ENCODE measurements at regions not wholly inside any gene's neighbourhood (a gene's known extent, or its start where the extent isn't known, plus 50 kb on each side); places are given as distances from the start of the nearest gene placed in this dataset.

DNA sequence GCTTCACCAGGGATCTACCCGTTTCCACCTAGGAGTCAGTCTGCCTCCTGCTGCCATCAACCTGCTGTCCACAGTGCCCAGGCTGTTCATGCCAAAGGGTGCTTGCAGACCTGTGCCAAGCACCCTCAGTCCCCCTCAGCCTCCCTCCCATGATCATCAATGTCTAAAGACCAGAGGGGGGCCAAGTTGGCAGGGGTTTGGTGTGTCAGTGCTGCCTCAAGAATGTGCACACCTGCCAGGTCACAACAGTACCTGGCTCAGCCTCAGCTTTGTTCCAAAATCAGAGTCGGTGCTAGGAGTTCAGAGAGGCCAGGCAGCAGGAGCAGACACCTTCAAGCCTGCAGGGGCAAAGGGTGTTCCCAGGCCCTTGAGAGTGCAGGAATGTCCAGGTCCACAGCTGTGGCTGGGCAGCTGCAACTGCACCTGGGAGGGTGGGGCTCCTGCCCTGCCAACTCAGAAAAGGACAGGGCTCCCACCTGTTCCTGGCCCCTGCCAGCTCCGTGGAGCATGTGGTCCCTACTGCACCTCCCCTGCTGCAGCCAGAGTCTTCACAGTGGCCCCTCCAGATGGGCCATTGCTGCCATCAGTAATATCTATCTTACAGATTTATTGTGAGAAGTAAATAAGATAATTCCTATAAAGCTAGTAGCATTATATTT, 219.5 kb downstream of the POLR1F start:
- WGBS = 81% methylated on average over 3 of the region's 3 CpGs
- Histone ChIP-seq H3K4me3 (ENCODE audit: low read length) (no peak overlapping the region), H3K27ac (ENCODE audit: low read length) (no peak overlapping the region), H3K9me3 (ENCODE audit: control insufficient read depth, low read length) (no peaks in the 10 kb centered on the region), H3K4me1 (ENCODE audit: control insufficient read depth, insufficient read depth, low read length) (no peaks in the 10 kb centered on the region), H3K27me3 (ENCODE audit: control insufficient read depth, insufficient read depth) (no peaks in the 10 kb centered on the region)
- DNase-seq (no peak), ATAC-seq (no peak)
- intact Hi-C loops (cut with DNase I) = no loop called here

DNA sequence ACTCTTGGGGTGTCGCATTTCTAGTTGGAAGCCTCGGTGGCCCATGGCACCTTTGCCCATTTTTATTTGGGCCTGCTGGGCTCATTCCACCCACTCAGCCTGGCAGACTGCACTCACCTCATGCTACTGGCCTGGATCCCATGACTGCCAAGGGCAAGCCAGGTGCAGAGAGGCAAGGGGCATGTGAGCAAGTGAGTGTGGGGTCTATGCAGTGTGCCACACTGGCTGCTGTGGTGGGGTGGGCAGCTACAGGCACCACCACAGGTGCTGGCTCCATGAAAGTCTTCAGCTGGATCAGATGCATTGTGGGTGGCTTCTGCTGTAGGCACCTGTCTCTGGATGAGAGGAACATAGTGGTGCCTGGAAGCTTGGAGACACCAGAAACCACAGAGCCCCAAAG, 220.8 kb downstream of the POLR1F start:
- no peak overlapping the region for H3K4me3 ChIP-seq (ENCODE audit: low read length)

DNA sequence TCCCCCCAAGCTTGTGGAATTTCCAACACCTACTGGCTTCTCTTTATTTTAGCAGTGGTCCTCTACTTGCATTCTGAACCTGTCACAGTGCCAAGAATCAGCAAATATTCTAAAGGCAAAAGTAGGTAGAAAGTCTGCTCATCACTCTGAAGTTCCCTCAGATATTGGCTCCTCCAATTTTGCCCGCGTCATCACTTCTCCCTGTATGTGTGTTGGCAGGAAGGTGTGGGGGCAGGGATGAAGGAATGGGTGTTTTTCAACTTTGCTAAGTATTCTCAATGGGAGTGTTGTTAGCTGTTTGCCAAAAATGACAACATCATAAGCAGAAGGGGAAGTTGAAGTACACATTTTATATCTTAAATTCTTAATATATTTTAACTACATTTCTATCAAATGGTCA, 226.2 kb downstream of the POLR1F start:
- intact Hi-C loops (cut with DNase I) = no loop called here
- ATAC-seq (no peak), DNase-seq (peak in 2 of 3 donors; percentile 23 to 48)
- H3K27me3 ChIP-seq (ENCODE audit: control insufficient read depth, insufficient read depth) = no peaks in the 10 kb centered on the region
- 72% methylated on average over 2 of the region's 2 CpGs for WGBS
- H3K4me3 ChIP-seq (ENCODE audit: low read length) = no peak overlapping the region
- no peaks in the 10 kb centered on the region for H3K4me1 ChIP-seq (ENCODE audit: control insufficient read depth, insufficient read depth, low read length)
- no peak overlapping the region for H3K27ac ChIP-seq (ENCODE audit: low read length)
- H3K9me3 ChIP-seq (ENCODE audit: control insufficient read depth, low read length) = peaks cover 2% of the 10 kb centered on the region

More for the DNA sequence above, 220.8 kb downstream of the POLR1F start:
- DNase-seq (no peak), ATAC-seq (no peak)
- no peaks in the 10 kb centered on the region for H3K9me3 ChIP-seq (ENCODE audit: control insufficient read depth, low read length)
- H3K27me3 ChIP-seq (ENCODE audit: control insufficient read depth, insufficient read depth) = no peaks in the 10 kb centered on the region
- no peak overlapping the region for H3K27ac ChIP-seq (ENCODE audit: low read length)
- no peaks in the 10 kb centered on the region for H3K4me1 ChIP-seq (ENCODE audit: control insufficient read depth, insufficient read depth, low read length)
- 94% methylated on average over 2 of the region's 2 CpGs for WGBS
- intact Hi-C loops (cut with DNase I) = no loop called here

DNA sequence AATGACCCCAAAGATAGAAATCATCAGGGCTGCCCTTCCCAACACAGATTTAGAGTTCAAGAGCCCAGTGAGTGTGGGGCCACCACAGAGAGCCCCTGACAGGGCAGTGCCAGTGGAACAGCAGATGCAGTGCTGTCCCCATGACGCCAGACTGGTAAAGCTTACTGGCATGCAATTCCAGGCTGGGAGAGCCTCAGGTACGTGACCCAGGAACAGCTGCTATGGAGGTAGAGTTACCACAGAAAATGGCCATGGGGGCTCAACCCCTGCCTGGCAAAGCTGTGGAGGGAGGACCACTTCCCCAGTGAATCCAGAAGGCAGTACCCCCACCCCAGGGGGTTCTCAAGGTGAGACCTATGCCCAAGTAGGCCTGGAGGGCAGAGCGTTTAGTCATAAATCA, 228.5 kb downstream of the POLR1F start:
- no peaks in the 10 kb centered on the region for H3K27me3 ChIP-seq (ENCODE audit: control insufficient read depth, insufficient read depth)
- no peak for ATAC-seq
- WGBS = 87% methylated on average over 3 of the region's 3 CpGs
- no peak for DNase-seq
- no peaks in the 10 kb centered on the region for H3K4me1 ChIP-seq (ENCODE audit: control insufficient read depth, insufficient read depth, low read length)
- H3K4me3 ChIP-seq (ENCODE audit: low read length) = no peak overlapping the region
- H3K27ac ChIP-seq (ENCODE audit: low read length) = no peak overlapping the region
- H3K9me3 ChIP-seq (ENCODE audit: control insufficient read depth, low read length) = peaks cover 2% of the 10 kb centered on the region
- intact Hi-C loops (cut with DNase I) = no loop called here

DNA sequence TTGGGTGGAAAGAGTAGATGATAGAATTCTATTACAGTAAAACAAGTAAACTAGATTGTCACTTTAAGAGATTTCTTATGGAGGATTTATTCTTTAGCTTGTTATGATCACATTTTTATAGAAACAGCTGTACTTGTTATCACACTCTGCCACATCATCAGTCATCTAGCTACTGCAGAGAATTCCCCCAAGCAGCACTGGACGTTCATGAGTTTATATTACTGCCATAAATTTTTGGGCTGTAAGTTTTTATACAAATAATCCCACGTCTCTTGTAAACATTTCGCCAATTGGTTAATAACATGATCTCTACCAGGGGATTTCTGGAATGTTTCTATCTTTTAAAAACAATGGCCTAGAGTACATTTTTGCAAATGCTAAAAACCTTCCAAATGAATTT, 238.8 kb downstream of the POLR1F start:
- WGBS = 41% methylated on average over 3 of the region's 3 CpGs
- Histone ChIP-seq H3K4me3 (ENCODE audit: low read length) (no peak overlapping the region), H3K27ac (ENCODE audit: low read length) (no peak overlapping the region), H3K27me3 (ENCODE audit: control insufficient read depth, insufficient read depth) (no peaks in the 10 kb centered on the region), H3K4me1 (ENCODE audit: control insufficient read depth, insufficient read depth, low read length) (no peaks in the 10 kb centered on the region), H3K9me3 (ENCODE audit: control insufficient read depth, low read length) (no peaks in the 10 kb centered on the region)
- DNase-seq (no peak), ATAC-seq (no peak)
- intact Hi-C loops (cut with DNase I) = no loop called here

DNA sequence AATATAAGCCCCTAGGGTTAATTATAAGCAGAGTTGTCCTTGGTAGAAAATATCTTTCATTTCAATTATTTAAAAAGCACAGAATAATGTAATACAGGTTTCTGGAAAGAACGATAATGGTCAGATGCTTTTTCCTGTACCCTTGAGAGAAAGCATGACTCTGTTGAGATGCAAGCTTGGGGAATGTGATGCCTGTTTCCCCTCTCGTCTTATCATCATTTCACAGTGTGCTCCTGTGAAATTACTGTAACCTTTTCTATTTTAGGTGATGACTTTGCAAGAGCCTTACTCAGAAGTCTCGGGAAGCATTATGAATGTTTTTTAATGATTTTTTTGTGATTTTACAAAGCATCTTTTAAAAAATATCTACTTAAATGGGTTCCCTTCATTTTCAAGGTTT, 243.0 kb downstream of the POLR1F start:
- Histone ChIP-seq H3K27me3 (ENCODE audit: control insufficient read depth, insufficient read depth) (no peaks in the 10 kb centered on the region), H3K9me3 (ENCODE audit: control insufficient read depth, low read length) (no peaks in the 10 kb centered on the region), H3K4me3 (ENCODE audit: low read length) (no peak overlapping the region), H3K27ac (ENCODE audit: low read length) (no peak overlapping the region), H3K4me1 (ENCODE audit: control insufficient read depth, insufficient read depth, low read length) (no peaks in the 10 kb centered on the region)
- intact Hi-C loops (cut with DNase I) = no loop called here
- WGBS = 28% methylated on average over 3 of the region's 3 CpGs
- DNase-seq (no peak), ATAC-seq (no peak)

DNA sequence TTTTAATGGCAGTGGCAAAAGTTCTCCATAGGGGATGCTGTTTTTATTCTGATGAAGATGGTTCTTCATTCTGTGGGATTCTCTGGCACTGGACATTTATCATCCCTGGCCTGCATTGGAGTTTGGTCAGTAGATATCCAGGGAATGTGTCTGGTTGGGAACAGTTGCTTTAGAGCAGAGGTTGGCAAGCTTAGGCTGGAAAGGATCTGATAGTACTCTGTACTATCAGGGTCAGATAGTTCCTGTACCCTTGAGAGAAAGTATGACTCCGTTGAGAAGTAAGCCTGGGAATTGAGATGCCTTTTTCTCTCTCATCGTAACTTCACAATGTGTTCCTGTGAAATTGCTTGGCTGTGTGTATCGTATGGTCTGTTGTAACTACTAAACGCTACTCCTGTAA, 244.1 kb downstream of the POLR1F start:
- intact Hi-C loops (cut with DNase I) = no loop called here

DNA sequence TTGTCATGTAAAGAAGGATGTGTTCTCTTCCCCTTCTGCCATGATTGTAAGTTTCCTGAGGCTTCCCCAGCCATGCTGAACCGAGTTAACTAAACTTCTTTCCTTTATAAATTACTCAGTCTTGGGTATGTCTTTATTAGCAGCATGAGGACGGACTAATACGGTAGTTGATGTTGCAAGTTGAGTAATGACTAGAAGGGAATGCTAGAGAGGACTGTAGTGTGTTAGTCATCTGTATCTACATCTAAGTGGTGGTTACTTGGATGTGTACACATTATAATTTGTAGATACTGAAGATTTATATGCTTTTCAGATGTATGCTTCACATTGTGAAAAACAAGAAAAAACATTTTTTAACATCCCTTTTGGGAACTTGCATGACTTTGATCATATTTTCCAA, 244.6 kb downstream of the POLR1F start:
- ATAC-seq = no peak
- intact Hi-C loops (cut with DNase I) = no loop called here
- 84% methylated on average over 3 of the region's 3 CpGs for WGBS
- DNase-seq = no peak
- Histone ChIP-seq H3K4me3 (ENCODE audit: low read length) (no peak overlapping the region), H3K27me3 (ENCODE audit: control insufficient read depth, insufficient read depth) (no peaks in the 10 kb centered on the region), H3K4me1 (ENCODE audit: control insufficient read depth, insufficient read depth, low read length) (no peaks in the 10 kb centered on the region), H3K9me3 (ENCODE audit: control insufficient read depth, low read length) (no peaks in the 10 kb centered on the region), H3K27ac (ENCODE audit: low read length) (no peak overlapping the region)

More for the DNA sequence above, 244.1 kb downstream of the POLR1F start:
- no peak overlapping the region for H3K4me3 ChIP-seq (ENCODE audit: low read length)
- no peaks in the 10 kb centered on the region for H3K4me1 ChIP-seq (ENCODE audit: control insufficient read depth, insufficient read depth, low read length)
- DNase-seq = no peak
- H3K27me3 ChIP-seq (ENCODE audit: control insufficient read depth, insufficient read depth) = no peaks in the 10 kb centered on the region
- H3K27ac ChIP-seq (ENCODE audit: low read length) = no peak overlapping the region
- 74% methylated on average over 4 of the region's 4 CpGs for WGBS
- H3K9me3 ChIP-seq (ENCODE audit: control insufficient read depth, low read length) = no peaks in the 10 kb centered on the region
- no peak for ATAC-seq

DNA sequence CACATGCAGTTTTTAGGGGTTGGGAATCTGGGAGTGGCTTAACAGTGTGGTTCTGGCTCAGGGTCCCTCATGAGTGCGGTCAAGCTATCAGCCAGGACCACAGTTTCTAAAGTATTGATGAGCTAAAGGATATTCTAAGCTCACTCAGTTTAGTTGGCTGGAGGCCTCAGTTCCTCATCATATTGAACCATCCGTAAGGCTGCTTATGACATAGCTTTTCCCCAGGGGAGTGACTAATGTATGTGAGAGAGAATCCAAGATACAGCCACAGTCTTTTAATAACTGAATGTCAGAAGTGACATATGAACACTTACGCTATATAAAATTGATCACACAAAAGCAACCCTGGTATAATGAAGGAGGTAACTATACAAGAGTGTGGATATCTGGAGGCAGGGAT, 245.3 kb downstream of the POLR1F start:
- ATAC-seq = no peak
- no peaks in the 10 kb centered on the region for H3K4me1 ChIP-seq (ENCODE audit: control insufficient read depth, insufficient read depth, low read length)
- H3K27ac ChIP-seq (ENCODE audit: low read length) = no peak overlapping the region
- H3K4me3 ChIP-seq (ENCODE audit: low read length) = no peak overlapping the region
- H3K9me3 ChIP-seq (ENCODE audit: control insufficient read depth, low read length) = no peaks in the 10 kb centered on the region
- intact Hi-C loops (cut with DNase I) = no loop called here
- DNase-seq = no peak
- WGBS = 93% methylated on average over 3 of the region's 3 CpGs
- no peaks in the 10 kb centered on the region for H3K27me3 ChIP-seq (ENCODE audit: control insufficient read depth, insufficient read depth)

DNA sequence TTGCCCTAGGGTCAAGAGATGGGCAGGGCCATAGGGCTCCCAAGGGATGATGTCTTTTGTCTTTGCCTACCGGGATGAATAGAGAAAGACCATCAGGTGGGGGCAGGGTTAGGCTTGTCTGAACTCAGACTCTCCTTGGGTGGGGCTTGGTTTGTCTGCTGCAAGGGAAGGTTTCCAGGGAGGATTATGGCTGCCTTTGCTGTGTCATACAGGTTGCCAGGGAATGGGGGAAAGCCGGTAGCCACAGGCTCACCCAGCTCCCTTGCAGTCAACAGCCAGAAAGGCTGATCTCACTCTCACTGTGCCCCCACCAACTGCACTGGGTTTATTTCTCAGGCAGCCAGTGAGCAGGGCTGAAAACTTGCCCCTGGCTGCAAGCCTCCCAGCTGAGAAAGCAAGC, 253.2 kb downstream of the POLR1F start:
- Histone ChIP-seq H3K9me3 (ENCODE audit: control insufficient read depth, low read length) (no peaks in the 10 kb centered on the region), H3K27ac (ENCODE audit: low read length) (no peak overlapping the region), H3K4me3 (ENCODE audit: low read length) (no peak overlapping the region), H3K4me1 (ENCODE audit: control insufficient read depth, insufficient read depth, low read length) (no peaks in the 10 kb centered on the region), H3K27me3 (ENCODE audit: control insufficient read depth, insufficient read depth) (no peaks in the 10 kb centered on the region)
- no peak for ATAC-seq
- no peak for DNase-seq
- 32% methylated on average over 2 of the region's 2 CpGs for WGBS
- intact Hi-C loops (cut with DNase I) = no loop called here

DNA sequence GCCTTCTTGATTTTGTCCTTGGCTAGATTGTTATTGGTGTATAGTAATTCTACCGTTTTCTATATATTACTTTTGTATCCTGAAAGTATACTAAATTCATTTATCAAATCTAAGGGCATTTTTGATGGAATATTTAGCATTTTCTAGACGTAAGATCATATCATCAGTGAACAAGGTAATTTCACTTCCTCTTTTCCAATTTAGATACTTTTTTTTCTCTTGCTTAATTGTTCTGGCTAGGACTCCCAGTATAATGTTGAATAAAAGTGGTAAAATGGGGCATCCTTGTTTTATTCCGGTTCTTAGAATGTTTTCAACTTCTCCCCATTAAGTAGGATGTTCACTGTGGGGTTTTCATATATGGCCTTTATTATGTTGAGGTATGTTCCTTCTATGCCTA, 260.7 kb downstream of the POLR1F start:
- Histone ChIP-seq H3K4me3 (ENCODE audit: low read length) (no peak overlapping the region), H3K27ac (ENCODE audit: low read length) (no peak overlapping the region), H3K9me3 (ENCODE audit: control insufficient read depth, low read length) (no peaks in the 10 kb centered on the region), H3K4me1 (ENCODE audit: control insufficient read depth, insufficient read depth, low read length) (no peaks in the 10 kb centered on the region), H3K27me3 (ENCODE audit: control insufficient read depth, insufficient read depth) (no peaks in the 10 kb centered on the region)
- DNase-seq (no peak), ATAC-seq (no peak)
- intact Hi-C loops (cut with DNase I) = no loop called here
- WGBS = 78% methylated on average over 3 of the region's 3 CpGs
